ENCODE measurements at regions not wholly inside any gene's neighbourhood (a gene's known extent, or its start where the extent isn't known, plus 50 kb on each side); places are given as distances from the start of the nearest gene placed in this dataset.
"Not testable (repeated sequence)": the region's sequence is repeated elsewhere in the genome, so short reads cannot be mapped to it uniquely, and the experiment has no call there.

DNA sequence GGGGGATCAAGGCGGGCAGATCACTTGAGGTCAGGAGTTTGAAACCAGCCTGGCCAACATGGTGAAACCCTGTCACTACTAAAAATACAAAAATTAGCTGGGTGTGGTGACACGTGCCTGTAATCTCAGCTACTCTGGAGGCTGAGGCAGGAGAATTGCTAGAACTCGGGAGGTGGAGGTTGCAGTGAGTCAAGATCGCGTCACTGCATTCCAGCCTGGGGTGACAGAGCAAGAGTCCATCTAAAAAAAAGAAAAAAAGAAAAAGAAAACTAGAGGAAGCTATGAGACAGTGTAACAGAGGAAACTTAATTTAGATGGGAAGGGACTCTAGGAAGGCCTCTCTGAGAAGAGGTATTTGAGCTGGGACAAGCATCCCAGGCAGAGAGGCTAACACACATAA, 109.9 kb upstream of the SRSF6 start:
- not testable (repeated sequence) for H3K36me3 ChIP-seq (ENCODE audit: control insufficient read depth, insufficient read depth, low read length); H3K4me3 Mint-ChIP-seq; H3K9me3 ChIP-seq (ENCODE audit: control insufficient read depth in 2 of 2, low read length in 2 of 2); H3K27ac Mint-ChIP-seq; H3K36me3 Mint-ChIP-seq; H3K27me3 ChIP-seq (ENCODE audit: control insufficient read depth, insufficient read depth, low read length); DNase-seq; H3K4me1 ChIP-seq (ENCODE audit: control insufficient read depth, insufficient read depth, low read length, poor library complexity, severe bottlenecking); H3K27ac ChIP-seq (ENCODE audit: insufficient read depth, low read length, poor library complexity, severe bottlenecking); H3K4me3 ChIP-seq (ENCODE audit: low read depth, low read length); H3K4me1 Mint-ChIP-seq; ATAC-seq (ENCODE audit: low read depth in 2 of 2)
- Mint-ChIP-seq H3K9me3 (peaks cover 0 to 13% (median 5%) of the 10 kb centered on the region in 7 donors), H3K27me3 (peaks cover 23% of the 10 kb centered on the region)

DNA sequence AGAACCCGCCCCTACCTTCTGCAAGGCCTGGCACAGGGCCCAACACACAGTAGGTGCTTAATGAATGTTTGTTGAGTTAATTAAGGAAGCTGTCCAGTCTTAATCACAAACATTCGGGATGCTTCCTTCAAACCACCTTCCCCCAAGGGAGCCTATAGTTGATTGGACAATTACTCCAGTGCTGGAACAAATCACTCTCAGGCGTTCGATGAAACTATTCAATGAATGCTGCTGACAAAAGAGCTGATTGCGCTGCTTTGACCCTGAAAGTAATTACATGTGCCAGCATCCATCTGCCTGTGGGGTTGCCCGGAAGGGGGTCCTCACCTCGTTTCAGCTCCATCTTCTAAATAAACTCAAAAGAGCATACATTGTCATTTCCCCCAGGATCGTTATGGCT, 112.0 kb upstream of the SRSF6 start:
- ATAC-seq (ENCODE audit: low read depth in 2 of 2) (no peak), DNase-seq (no peak)
- Mint-ChIP-seq H3K27me3 (peaks cover 19% of the 10 kb centered on the region), H3K4me3 (no peak overlapping the region), H3K36me3 (no peaks in the 10 kb centered on the region), H3K27ac (no peak overlapping the region), H3K4me1 (no peaks in the 10 kb centered on the region), H3K9me3 (peaks cover 0 to 15% (median 5%) of the 10 kb centered on the region in 7 donors)
- Histone ChIP-seq H3K27ac (ENCODE audit: insufficient read depth, low read length, poor library complexity, severe bottlenecking) (no peak overlapping the region), H3K27me3 (ENCODE audit: control insufficient read depth, insufficient read depth, low read length) (peaks cover 2% of the 10 kb centered on the region), H3K4me3 (ENCODE audit: low read depth, low read length) (no peak overlapping the region), H3K4me1 (ENCODE audit: control insufficient read depth, insufficient read depth, low read length, poor library complexity, severe bottlenecking) (no peaks in the 10 kb centered on the region), H3K9me3 (ENCODE audit: control insufficient read depth in 2 of 2, low read length in 2 of 2) (peaks cover 0 to 4% of the 10 kb centered on the region in 2 experiments), H3K36me3 (ENCODE audit: control insufficient read depth, insufficient read depth, low read length) (no peaks in the 10 kb centered on the region)

DNA sequence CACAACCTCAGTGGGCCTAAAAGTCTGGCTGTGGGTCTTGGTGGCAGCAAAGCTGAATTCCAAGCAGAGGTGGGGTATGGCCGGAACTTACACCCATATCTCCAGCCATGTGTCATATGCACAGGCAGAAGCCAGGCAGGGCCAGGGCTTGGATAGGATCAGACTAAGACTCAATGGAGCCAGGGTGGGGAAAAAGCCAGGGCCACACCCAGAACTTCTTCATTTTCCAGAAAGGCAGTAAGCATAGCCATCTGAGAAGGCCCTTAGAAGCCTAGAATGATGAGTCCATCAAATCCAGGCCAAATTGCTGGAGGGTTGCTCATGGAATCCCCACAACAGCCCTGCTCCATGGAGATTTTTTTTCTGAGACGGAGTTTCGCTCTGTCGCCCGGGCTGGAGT, 116.2 kb upstream of the SRSF6 start:
- Histone ChIP-seq H3K27ac (ENCODE audit: insufficient read depth, low read length, poor library complexity, severe bottlenecking) (no peak overlapping the region), H3K4me3 (ENCODE audit: low read depth, low read length) (no peak overlapping the region), H3K27me3 (ENCODE audit: control insufficient read depth, insufficient read depth, low read length) (no peaks in the 10 kb centered on the region), H3K4me1 (ENCODE audit: control insufficient read depth, insufficient read depth, low read length, poor library complexity, severe bottlenecking) (no peaks in the 10 kb centered on the region), H3K36me3 (ENCODE audit: control insufficient read depth, insufficient read depth, low read length) (no peaks in the 10 kb centered on the region), H3K9me3 (ENCODE audit: control insufficient read depth in 2 of 2, low read length in 2 of 2) (peaks cover 0 to 4% of the 10 kb centered on the region in 2 experiments)
- peaks cover 0 to 20% (median 8%) of the 10 kb centered on the region in 7 donors for H3K9me3 Mint-ChIP-seq
- H3K36me3 Mint-ChIP-seq = no peaks in the 10 kb centered on the region
- no peak for DNase-seq
- H3K4me3 Mint-ChIP-seq = no peak overlapping the region
- H3K4me1 Mint-ChIP-seq = no peaks in the 10 kb centered on the region
- peaks cover 11% of the 10 kb centered on the region for H3K27me3 Mint-ChIP-seq
- H3K27ac Mint-ChIP-seq = no peak overlapping the region
- ATAC-seq (ENCODE audit: low read depth in 2 of 2) = no peak

DNA sequence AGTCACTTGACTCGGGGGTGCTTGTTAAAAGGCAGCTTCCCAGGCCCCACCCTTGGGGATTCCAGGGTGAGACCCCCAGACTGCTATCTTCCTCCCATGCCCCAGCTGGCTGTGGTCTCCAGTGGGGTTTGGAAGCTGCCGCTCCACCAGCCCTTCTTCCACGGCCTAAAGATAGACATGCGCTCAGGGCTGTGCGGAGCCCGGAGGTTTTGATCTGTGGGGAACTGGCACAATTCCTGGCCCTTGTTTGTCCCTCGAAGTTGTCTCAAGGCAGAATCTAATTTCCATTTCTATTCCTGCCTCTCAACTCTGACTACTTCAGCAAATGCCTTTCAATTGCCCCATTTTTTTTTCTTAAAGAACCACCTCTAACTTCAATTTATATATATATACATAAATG, 120.7 kb upstream of the SRSF6 start:
- no peaks in the 10 kb centered on the region for H3K27me3 ChIP-seq (ENCODE audit: control insufficient read depth, insufficient read depth, low read length)
- Mint-ChIP-seq H3K36me3 (no peaks in the 10 kb centered on the region), H3K9me3 (peaks cover 0 to 30% (median 24%) of the 10 kb centered on the region in 7 donors), H3K27me3 (no peaks in the 10 kb centered on the region), H3K27ac (no peak overlapping the region), H3K4me3 (no peak overlapping the region), H3K4me1 (no peaks in the 10 kb centered on the region)
- H3K4me3 ChIP-seq (ENCODE audit: low read depth, low read length) = no peak overlapping the region
- H3K9me3 ChIP-seq (ENCODE audit: control insufficient read depth in 2 of 2, low read length in 2 of 2) = peaks cover 10 to 19% of the 10 kb centered on the region in 2 experiments
- no peaks in the 10 kb centered on the region for H3K36me3 ChIP-seq (ENCODE audit: control insufficient read depth, insufficient read depth, low read length)
- DNase-seq (no peak), ATAC-seq (ENCODE audit: low read depth in 2 of 2) (no peak)
- H3K4me1 ChIP-seq (ENCODE audit: control insufficient read depth, insufficient read depth, low read length, poor library complexity, severe bottlenecking) = no peaks in the 10 kb centered on the region
- no peak overlapping the region for H3K27ac ChIP-seq (ENCODE audit: insufficient read depth, low read length, poor library complexity, severe bottlenecking)

DNA sequence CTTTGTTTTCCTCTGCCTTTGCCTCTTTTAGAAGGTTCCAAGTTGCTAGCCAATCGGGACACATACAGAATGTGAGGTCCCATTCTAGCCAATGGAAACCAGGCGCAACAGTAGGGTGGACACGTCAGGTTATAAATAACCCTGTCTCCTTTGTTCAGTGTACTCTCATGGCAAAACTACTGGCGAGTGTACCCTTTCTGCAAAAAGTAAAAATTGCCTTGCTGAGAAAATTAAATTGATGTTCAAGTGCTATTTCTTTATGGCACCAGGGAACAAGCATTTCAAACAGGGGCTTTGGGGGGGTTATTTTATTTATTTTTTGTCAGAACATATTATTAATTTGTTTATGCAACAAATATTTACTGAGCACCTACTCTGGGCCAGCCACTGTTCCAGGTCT, 123.6 kb upstream of the SRSF6 start:
- Mint-ChIP-seq H3K27me3 (peaks cover 5% of the 10 kb centered on the region), H3K4me1 (no peaks in the 10 kb centered on the region), H3K4me3 (no peak overlapping the region), H3K9me3 (peaks cover 0 to 33% (median 20%) of the 10 kb centered on the region in 7 donors), H3K27ac (no peak overlapping the region), H3K36me3 (no peaks in the 10 kb centered on the region)
- H3K4me3 ChIP-seq (ENCODE audit: low read depth, low read length) = no peak overlapping the region
- no peak for DNase-seq
- no peaks in the 10 kb centered on the region for H3K27me3 ChIP-seq (ENCODE audit: control insufficient read depth, insufficient read depth, low read length)
- H3K36me3 ChIP-seq (ENCODE audit: control insufficient read depth, insufficient read depth, low read length) = no peaks in the 10 kb centered on the region
- H3K27ac ChIP-seq (ENCODE audit: insufficient read depth, low read length, poor library complexity, severe bottlenecking) = no peak overlapping the region
- H3K9me3 ChIP-seq (ENCODE audit: control insufficient read depth in 2 of 2, low read length in 2 of 2) = peaks cover 10 to 19% of the 10 kb centered on the region in 2 experiments
- ATAC-seq (ENCODE audit: low read depth in 2 of 2) = no peak
- H3K4me1 ChIP-seq (ENCODE audit: control insufficient read depth, insufficient read depth, low read length, poor library complexity, severe bottlenecking) = no peaks in the 10 kb centered on the region

DNA sequence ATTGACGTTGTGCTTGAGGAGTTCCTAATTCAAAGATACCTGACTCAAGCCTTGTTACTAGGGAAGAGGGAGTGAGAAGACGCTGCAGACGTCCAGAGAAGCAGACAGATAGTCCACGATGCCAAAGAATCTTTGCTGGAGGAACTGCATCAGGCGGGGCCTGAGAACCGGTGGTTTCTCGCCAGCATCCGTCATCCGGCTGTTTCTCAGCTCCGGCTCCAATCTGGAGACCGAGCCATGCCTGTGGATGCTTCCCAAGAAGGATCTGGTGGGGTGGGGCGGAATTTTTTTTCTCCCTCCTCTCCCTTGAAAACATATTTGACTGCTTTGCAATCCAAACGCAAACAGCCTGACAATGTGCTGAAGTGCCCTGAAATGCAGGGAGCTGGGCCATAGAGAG, 125.8 kb upstream of the SRSF6 start:
- H3K27ac ChIP-seq (ENCODE audit: insufficient read depth, low read length, poor library complexity, severe bottlenecking) = no peak overlapping the region
- Mint-ChIP-seq H3K27ac (no peak overlapping the region), H3K27me3 (peaks cover 5% of the 10 kb centered on the region), H3K9me3 (peaks cover 0 to 33% (median 14%) of the 10 kb centered on the region in 7 donors), H3K36me3 (no peaks in the 10 kb centered on the region), H3K4me1 (no peaks in the 10 kb centered on the region), H3K4me3 (no peak overlapping the region)
- ATAC-seq (ENCODE audit: low read depth in 2 of 2) (no peak), DNase-seq (no peak)
- H3K27me3 ChIP-seq (ENCODE audit: control insufficient read depth, insufficient read depth, low read length) = no peaks in the 10 kb centered on the region
- no peaks in the 10 kb centered on the region for H3K36me3 ChIP-seq (ENCODE audit: control insufficient read depth, insufficient read depth, low read length)
- H3K4me1 ChIP-seq (ENCODE audit: control insufficient read depth, insufficient read depth, low read length, poor library complexity, severe bottlenecking) = no peaks in the 10 kb centered on the region
- peaks cover 10 to 19% of the 10 kb centered on the region in 2 experiments for H3K9me3 ChIP-seq (ENCODE audit: control insufficient read depth in 2 of 2, low read length in 2 of 2)
- no peak overlapping the region for H3K4me3 ChIP-seq (ENCODE audit: low read depth, low read length)

DNA sequence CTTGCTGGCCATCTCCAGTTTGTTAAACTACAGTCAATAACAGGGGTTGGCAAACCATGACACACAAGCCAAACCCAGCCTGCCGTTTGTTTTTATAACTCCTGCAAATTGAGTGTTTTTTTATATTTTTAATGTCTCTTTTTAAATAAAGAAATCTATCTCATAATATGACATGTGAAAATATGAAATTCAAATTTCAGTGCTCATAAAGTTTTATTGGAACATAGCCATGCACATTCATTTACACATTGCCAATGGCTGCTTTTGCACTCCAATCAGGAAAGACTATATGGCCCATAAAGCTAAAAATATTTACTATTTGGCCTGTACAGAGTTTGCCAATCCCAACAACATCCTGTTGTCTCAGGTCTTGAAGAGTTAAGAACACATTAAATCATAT, 129.0 kb upstream of the SRSF6 start:
- Histone ChIP-seq H3K4me1 (ENCODE audit: control insufficient read depth, insufficient read depth, low read length, poor library complexity, severe bottlenecking) (no peaks in the 10 kb centered on the region), H3K4me3 (ENCODE audit: low read depth, low read length) (no peak overlapping the region), H3K27ac (ENCODE audit: insufficient read depth, low read length, poor library complexity, severe bottlenecking) (no peak overlapping the region), H3K9me3 (ENCODE audit: control insufficient read depth in 2 of 2, low read length in 2 of 2) (peaks cover under 1 to 5% of the 10 kb centered on the region in 2 experiments), H3K27me3 (ENCODE audit: control insufficient read depth, insufficient read depth, low read length) (no peaks in the 10 kb centered on the region), H3K36me3 (ENCODE audit: control insufficient read depth, insufficient read depth, low read length) (no peaks in the 10 kb centered on the region)
- Mint-ChIP-seq H3K36me3 (no peaks in the 10 kb centered on the region), H3K9me3 (peaks cover 0 to 23% (median under 1%) of the 10 kb centered on the region in 7 donors), H3K4me1 (no peaks in the 10 kb centered on the region), H3K4me3 (no peak overlapping the region), H3K27ac (no peak overlapping the region), H3K27me3 (peaks cover 5% of the 10 kb centered on the region)
- no peak for ATAC-seq (ENCODE audit: low read depth in 2 of 2)
- DNase-seq = no peak

DNA sequence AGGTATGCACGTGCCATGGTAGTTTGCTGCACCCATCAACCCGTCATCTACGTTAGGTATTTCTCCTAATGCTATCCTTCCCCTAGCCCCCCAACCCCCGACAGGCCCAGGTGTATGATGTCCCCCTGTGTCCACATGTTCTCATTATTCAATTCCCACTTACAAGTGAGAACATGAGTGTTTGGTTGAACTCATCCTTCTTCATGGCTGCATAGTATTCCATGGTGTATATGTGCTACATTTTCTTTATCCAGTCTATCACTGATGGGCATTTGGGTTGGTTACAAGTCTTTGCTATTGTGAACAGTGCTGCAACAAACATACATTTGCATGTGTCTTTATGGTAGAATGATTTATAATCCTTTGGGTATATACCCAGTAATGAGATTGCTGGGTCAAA, 130.5 kb upstream of the SRSF6 start:
- peaks cover 0 to 19% (median 0%) of the 10 kb centered on the region in 7 donors for H3K9me3 Mint-ChIP-seq
- not testable (repeated sequence) for H3K36me3 ChIP-seq (ENCODE audit: control insufficient read depth, insufficient read depth, low read length); DNase-seq

More for the DNA sequence above, 130.5 kb upstream of the SRSF6 start:
- not testable (repeated sequence) for H3K36me3 Mint-ChIP-seq; H3K9me3 ChIP-seq (ENCODE audit: control insufficient read depth in 2 of 2, low read length in 2 of 2); H3K27ac ChIP-seq (ENCODE audit: insufficient read depth, low read length, poor library complexity, severe bottlenecking); ATAC-seq (ENCODE audit: low read depth in 2 of 2); H3K27me3 ChIP-seq (ENCODE audit: control insufficient read depth, insufficient read depth, low read length); H3K27me3 Mint-ChIP-seq; H3K27ac Mint-ChIP-seq; H3K4me1 Mint-ChIP-seq; H3K4me1 ChIP-seq (ENCODE audit: control insufficient read depth, insufficient read depth, low read length, poor library complexity, severe bottlenecking); H3K4me3 ChIP-seq (ENCODE audit: low read depth, low read length); H3K4me3 Mint-ChIP-seq

All from CD4-positive, CD25-positive, alpha-beta regulatory T cell (primary cell).